GM06990 (cell line): ENCODE measurements at regions not wholly inside any gene's neighbourhood (a gene's known extent, or its start where the extent isn't known, plus 50 kb on each side); places are given as distances from the start of the nearest gene placed in this dataset.

Experiments used
- DNase-seq: peaks from one replicate; pipeline ENCODE4 v3.0.0-alpha.2; 2011; ENCODE audit not compliant: insufficient read length; ENCODE audit errors: extremely low read depth
- H3K27me3 ChIP-seq: replicated peaks from 2 replicates; pipeline ENCODE4 v1.6.0; 2011; ENCODE audit warnings: low read length; ENCODE audit not compliant: control insufficient read depth, insufficient read depth
- H3K36me3 ChIP-seq: 2 replicates; pipeline ENCODE4 v1.5.1; 2011; ENCODE audit warnings: low read length; ENCODE audit not compliant: control insufficient read depth, insufficient read depth
- H3K4me3 ChIP-seq: replicated peaks from 2 replicates; pipeline ENCODE4 v1.5.1; 2011; ENCODE audit warnings: low read depth, mild to moderate bottlenecking, control low read depth, low read length
- TF ChIP-seq, protein P1 (sequence below): IDR thresholded peaks from 2 replicates; pipeline ENCODE4 v1.5.1; 2011; ENCODE audit warnings: low read length, control low read depth, mild to moderate bottlenecking, inconsistent platforms; ENCODE audit not compliant: insufficient read depth, poor library complexity, severe bottlenecking

DNA sequence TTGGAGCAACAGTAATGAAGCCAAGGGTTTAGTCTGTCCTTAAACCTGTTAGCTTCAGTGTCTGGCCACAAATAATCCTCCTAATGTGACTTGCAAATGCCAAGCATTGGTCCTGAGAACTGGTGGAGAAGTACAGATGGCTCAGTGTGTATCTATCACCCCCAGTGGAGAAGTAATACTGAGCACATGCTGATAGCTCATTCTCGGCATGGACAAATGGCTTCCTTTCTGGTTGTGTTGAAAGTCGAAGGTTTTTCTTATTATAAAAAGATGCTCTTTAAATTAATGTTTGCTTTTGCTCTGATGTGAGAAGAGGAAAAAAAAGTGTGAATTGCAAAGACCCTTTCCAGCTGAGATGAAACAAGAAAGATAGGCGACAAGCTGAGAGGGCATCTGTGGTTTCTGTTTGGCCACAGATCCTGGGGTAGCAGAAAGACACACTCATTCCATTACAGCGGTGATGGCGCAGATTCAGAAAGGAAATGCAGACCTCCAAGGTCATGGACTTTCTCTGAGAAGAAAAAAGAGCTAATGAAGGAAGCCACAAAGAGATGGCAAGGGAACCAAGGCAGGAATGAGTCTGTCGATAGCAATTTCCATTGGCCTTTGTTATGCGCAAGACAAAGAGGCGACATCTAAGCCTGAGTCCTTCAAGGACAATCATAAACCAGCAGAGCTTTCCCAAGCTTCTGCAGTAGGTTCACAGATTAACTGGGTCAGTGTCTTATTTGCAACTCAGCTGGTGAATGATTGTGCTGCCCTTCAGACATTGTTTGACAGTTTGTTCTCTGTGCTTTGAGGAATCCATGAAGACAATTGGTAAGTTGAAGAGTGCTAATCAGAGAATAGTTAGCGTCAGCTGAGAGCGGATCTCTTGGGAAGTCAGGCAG, 155.5 kb upstream of the RGS6 start:
- TF ChIP-seq, protein P1, sequence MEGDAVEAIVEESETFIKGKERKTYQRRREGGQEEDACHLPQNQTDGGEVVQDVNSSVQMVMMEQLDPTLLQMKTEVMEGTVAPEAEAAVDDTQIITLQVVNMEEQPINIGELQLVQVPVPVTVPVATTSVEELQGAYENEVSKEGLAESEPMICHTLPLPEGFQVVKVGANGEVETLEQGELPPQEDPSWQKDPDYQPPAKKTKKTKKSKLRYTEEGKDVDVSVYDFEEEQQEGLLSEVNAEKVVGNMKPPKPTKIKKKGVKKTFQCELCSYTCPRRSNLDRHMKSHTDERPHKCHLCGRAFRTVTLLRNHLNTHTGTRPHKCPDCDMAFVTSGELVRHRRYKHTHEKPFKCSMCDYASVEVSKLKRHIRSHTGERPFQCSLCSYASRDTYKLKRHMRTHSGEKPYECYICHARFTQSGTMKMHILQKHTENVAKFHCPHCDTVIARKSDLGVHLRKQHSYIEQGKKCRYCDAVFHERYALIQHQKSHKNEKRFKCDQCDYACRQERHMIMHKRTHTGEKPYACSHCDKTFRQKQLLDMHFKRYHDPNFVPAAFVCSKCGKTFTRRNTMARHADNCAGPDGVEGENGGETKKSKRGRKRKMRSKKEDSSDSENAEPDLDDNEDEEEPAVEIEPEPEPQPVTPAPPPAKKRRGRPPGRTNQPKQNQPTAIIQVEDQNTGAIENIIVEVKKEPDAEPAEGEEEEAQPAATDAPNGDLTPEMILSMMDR: peak; percentile 31
- Histone ChIP-seq H3K4me3 (no peak overlapping the region), H3K27me3 (no peaks in the 10 kb centered on the region), H3K36me3 (no peaks in the 10 kb centered on the region; the same call in 1 of the 2 replicates)
- no peak for DNase-seq

DNA sequence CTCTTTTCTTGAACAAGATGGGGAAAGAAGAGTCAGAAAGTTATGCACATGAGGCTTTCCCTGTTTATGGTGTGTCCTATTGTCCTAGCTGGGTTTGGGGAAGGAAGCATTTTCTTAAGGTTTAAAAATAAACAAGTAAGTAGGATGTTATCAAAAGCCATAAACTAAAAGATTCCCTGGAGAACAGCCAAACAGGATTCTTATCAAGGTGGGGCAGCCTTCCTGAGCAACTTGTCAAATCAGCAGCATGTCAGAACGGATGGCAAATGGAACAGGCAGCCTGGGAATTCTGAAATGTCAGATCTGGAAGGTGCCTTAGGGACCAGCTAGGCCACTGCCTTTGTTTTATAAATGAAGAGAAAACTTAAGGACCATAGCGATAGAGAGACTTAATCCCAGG, 152.2 kb upstream of the RGS6 start:
- no peak for DNase-seq
- Histone ChIP-seq H3K36me3 (no peaks in the 10 kb centered on the region; the same call in 1 of the 2 replicates), H3K27me3 (no peaks in the 10 kb centered on the region), H3K4me3 (no peak overlapping the region)
- TF ChIP-seq, protein P1: no peak

DNA sequence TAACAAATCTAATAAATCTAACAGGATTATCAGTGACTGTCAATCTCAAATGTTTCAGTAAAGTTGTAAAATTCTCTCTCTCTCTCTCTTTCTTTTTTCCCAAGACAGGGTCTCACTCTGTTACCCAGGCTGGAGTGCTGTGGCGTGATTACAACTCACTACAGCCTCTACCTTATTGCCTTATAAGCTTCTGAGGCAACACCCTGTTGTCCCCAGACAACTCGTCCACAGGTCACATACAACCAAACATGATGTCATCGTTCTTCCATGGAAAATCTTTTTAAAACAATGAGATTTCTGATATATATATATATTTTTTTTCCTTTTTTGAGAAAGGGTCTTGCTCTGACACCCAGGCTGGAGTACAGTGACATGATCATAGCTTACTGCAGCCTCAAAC, 151.4 kb upstream of the RGS6 start:
- no peaks in the 10 kb centered on the region; the same call in 1 of the 2 replicates for H3K36me3 ChIP-seq
- DNase-seq: no peak
- TF ChIP-seq, protein P1: no peak
- no peaks in the 10 kb centered on the region for H3K27me3 ChIP-seq
- H3K4me3 ChIP-seq: no peak overlapping the region

DNA sequence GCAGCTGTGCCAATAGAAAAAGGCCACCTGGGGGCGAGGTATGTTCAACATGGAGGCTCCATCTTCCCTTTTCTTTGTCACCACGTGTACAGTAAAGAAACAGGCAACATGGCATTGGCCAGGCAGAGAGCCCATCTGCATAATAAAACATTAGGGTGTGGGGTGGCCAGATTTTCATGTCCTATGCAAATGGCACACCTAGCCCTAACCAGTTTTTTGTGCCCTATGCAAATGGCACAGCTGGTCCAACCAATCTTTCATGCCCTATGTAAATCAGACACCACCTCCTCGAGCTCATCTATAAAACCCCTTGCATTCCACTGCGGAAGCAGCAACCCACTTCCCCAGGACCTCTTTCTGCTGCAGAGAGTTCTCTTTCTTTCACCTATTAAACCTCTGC, 149.1 kb upstream of the RGS6 start:
- no peak overlapping the region for H3K4me3 ChIP-seq
- no peaks in the 10 kb centered on the region; the same call in 1 of the 2 replicates for H3K36me3 ChIP-seq
- no peaks in the 10 kb centered on the region for H3K27me3 ChIP-seq
- TF ChIP-seq, protein P1: no peak
- DNase-seq: no peak

DNA sequence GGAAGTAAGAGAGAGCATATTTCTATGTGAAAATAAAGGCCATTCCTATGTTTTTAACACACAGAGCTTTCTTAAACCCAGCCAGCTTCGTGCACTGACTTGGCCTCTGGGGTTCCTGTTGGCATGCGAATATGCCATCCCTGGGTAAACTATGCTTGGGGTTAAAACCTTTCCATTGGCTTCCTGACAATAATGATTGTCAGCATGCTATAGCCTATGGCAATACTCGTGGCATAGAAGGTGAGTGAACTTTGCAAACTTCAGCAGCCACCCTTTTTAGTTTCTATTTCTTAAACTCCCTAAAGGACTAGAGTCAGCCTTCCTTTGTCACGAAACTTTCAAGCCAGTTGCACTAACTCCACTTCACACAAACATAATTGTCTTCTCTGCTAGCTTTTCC, 148.4 kb upstream of the RGS6 start:
- no peak for DNase-seq
- no peaks in the 10 kb centered on the region; the same call in 1 of the 2 replicates for H3K36me3 ChIP-seq
- H3K27me3 ChIP-seq: no peaks in the 10 kb centered on the region
- TF ChIP-seq, protein P1: no peak
- no peak overlapping the region for H3K4me3 ChIP-seq

DNA sequence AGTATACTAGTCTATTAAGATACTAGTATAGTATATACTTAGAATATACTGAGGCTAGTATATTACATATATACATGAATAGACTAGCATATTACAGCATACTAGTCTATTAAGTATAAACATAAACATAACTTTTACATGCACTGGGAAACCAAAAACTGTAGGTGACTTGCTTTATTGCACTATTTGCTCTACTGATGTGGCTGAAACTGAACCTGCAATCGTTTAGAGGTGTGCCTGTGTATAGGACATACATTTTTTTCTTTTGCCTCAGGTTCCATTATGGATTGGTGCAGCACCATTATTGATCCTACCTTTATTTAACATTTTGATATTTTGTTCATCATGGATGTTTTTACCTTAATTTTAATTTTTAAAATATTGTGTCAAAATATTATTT, 143.2 kb upstream of the RGS6 start:
- Histone ChIP-seq H3K4me3 (no peak overlapping the region), H3K36me3 (no peaks in the 10 kb centered on the region), H3K27me3 (no peaks in the 10 kb centered on the region)
- DNase-seq: no peak
- TF ChIP-seq, protein P1: no peak
